K562 (cell line): ENCODE measurements at regions not wholly inside any gene's neighbourhood (a gene's known extent, or its start where the extent isn't known, plus 50 kb on each side); places are given as distances from the start of the nearest gene placed in this dataset.
A peak's percentile ranks its signal among the peaks of the same experiment; 100 is the strongest.

ENCODE experiments used
- ATAC-seq: fragments of 200-7000 bp; cut with Tn5 transposase; 3 replicates; pipeline ENCODE4 v1.9.1; 2020; ENCODE audit warnings: moderate library complexity
- BruUV-seq: library from RNA; stranded (reverse); fragments of 400-500 nt; replicated peaks from 2 replicates; lab custom pipeline; 2021; lab: Mats Ljungman, UMichigan
- CTCF ChIA-PET: fragments of 300-600 bp; formaldehyde crosslinking; extraction: SDS; loops from one replicate; lab custom pipeline; 2021; ENCODE audit warnings: low intra/inter-chr PET ratio; lab: Yijun Ruan, JAX
- POLR2A ChIA-PET: fragments of 300-600, 350-650 bp; sonication (Branson Sonifier 250); formaldehyde crosslinking; extraction: SDS; loops from one replicate; lab custom pipeline; 2021; ENCODE audit warnings: antibody characterized with exemption, inconsistent platforms; lab: Yijun Ruan, JAX
- DNase-seq, 4 experiments: peaks; one replicate each; pipeline versions ENCODE4 v3.0.0 to v3.0.0-alpha.2; 2011 to 2018; ENCODE audit warnings: low spot score in 3 of 4, mixed read lengths in 3 of 4; ENCODE audit errors: extremely low read depth in 1 of 4
- FAIRE-seq: peaks from 2 replicates; lab custom pipeline; 2011; peaks lifted over from hg19 to GRCh38; lab: Jason Lieb, UNC
- H2AFZ ChIP-seq: 2 replicates; pipeline ENCODE4 v1.6.0; 2011; ENCODE audit warnings: low read depth, low read length, control low read depth, inconsistent platforms
- H3K27ac ChIP-seq: fragments of 200-600 bp; 3 replicates; pipeline ENCODE4 v1.8.0; 2011; ENCODE audit warnings: low read depth, mild to moderate bottlenecking, control low read depth, inconsistent platforms, low read length, moderate library complexity, mixed read lengths; ENCODE audit errors: extremely low read depth
- H3K27me3 ChIP-seq, 2 experiments: fragments of 300-600 bp in 1 of 2; 2 replicates in 1 of 2; 3 replicates in 1 of 2; pipeline versions ENCODE4 v1.6.0 to v1.8.0; 2011; ENCODE audit warnings: inconsistent platforms in 2 of 2, low read length in 2 of 2, mild to moderate bottlenecking in 1 of 2, mixed read lengths in 1 of 2, moderate library complexity in 1 of 2; ENCODE audit not compliant: control insufficient read depth in 2 of 2, insufficient read depth in 2 of 2
- H3K36me3 ChIP-seq: fragments of 300-600 bp; 3 replicates; pipeline ENCODE4 v1.8.0; 2011; ENCODE audit warnings: mild to moderate bottlenecking, low read length, inconsistent platforms; ENCODE audit not compliant: control insufficient read depth, insufficient read depth
- H3K4me1 ChIP-seq, 2 experiments: fragments of 200-600 bp in 1 of 2; replicated peaks in 1 of 2; 2 replicates in 1 of 2; 3 replicates in 1 of 2; pipeline versions ENCODE4 v1.5.1 to v1.8.0; 2011; ENCODE audit warnings: inconsistent platforms in 2 of 2, low read length in 2 of 2, mild to moderate bottlenecking in 1 of 2, mixed read lengths in 1 of 2, moderate library complexity in 1 of 2; ENCODE audit not compliant: control insufficient read depth in 2 of 2, insufficient read depth in 2 of 2
- H3K4me2 ChIP-seq: 2 replicates; pipeline ENCODE4 v1.6.1; 2011; ENCODE audit warnings: low read length, control low read depth, inconsistent platforms, mixed read lengths; ENCODE audit not compliant: insufficient read depth
- H3K4me3 ChIP-seq: fragments of 200-600 bp; sonication (generic), shearing (Covaris generic); 2 replicates; pipeline ENCODE4 v1.5.1; 2016; ENCODE audit warnings: control low read depth, inconsistent platforms
- H3K79me2 ChIP-seq: fragments of 200-600 bp; 3 replicates; pipeline ENCODE4 v1.8.0; 2011; ENCODE audit warnings: low read length, inconsistent platforms; ENCODE audit not compliant: control insufficient read depth, insufficient read depth
- H3K9ac ChIP-seq, 2 experiments: 2 replicates each; pipeline versions ENCODE4 v1.6.0 to v1.6.1; 2011; ENCODE audit warnings: low read depth in 2 of 2, low read length in 2 of 2, control low read depth in 1 of 2, inconsistent platforms in 1 of 2, mild to moderate bottlenecking in 1 of 2, mixed read lengths in 1 of 2; ENCODE audit not compliant: insufficient read depth in 1 of 2
- H3K9me1 ChIP-seq: one replicate; pipeline ENCODE4 v1.6.0; 2011; ENCODE audit warnings: inconsistent platforms, mild to moderate bottlenecking, low read length, moderate library complexity; ENCODE audit not compliant: control insufficient read depth, insufficient read depth
- H3K9me3 ChIP-seq: replicated peaks from 2 replicates; pipeline ENCODE4 v1.5.1; 2011; ENCODE audit warnings: low read depth, low read length, inconsistent platforms; ENCODE audit not compliant: control insufficient read depth, insufficient read depth
- H4K20me1 ChIP-seq: replicated peaks from 2 replicates; pipeline ENCODE4 v1.6.1; 2011; ENCODE audit warnings: low read length, inconsistent platforms, mixed read lengths; ENCODE audit not compliant: control insufficient read depth, insufficient read depth
- C11orf30 ChIP-seq: fragments of 450-650 bp; IDR thresholded peaks from 2 replicates; pipeline ENCODE4 v1.6.1; 2016; ENCODE audit warnings: low read depth, mild to moderate bottlenecking
- ETS2 ChIP-seq: IDR thresholded peaks from 2 replicates; pipeline ENCODE4 v1.6.1; 2016; ENCODE audit warnings: borderline replicate concordance, missing genetic modification characterization, mild to moderate bottlenecking, moderate library complexity, missing compliant biosample characterization; ENCODE audit not compliant: poor library complexity, severe bottlenecking
- ETV5 ChIP-seq: sonication (generic); formaldehyde crosslinking; IDR thresholded peaks from 2 replicates; pipeline ENCODE4 v1.4.0; 2020; ENCODE audit warnings: low read depth, mild to moderate bottlenecking, missing genetic modification reagents
- GABPA ChIP-seq: fragments of 200-800 bp; sonication (Bioruptor generic); conservative IDR thresholded peaks from 2 replicates; pipeline ENCODE4 v1.6.1; 2016; ENCODE audit warnings: low read depth, missing genetic modification characterization, missing compliant biosample characterization
- L3MBTL2 ChIP-seq: fragments of 450-650 bp; IDR thresholded peaks from 2 replicates; pipeline ENCODE4 v1.6.1; 2016; ENCODE audit warnings: mild to moderate bottlenecking, moderate library complexity
- MAFG ChIP-seq: fragments of 450-650 bp; conservative IDR thresholded peaks from 2 replicates; pipeline ENCODE4 v1.6.1; 2016; ENCODE audit warnings: missing genetic modification characterization, missing compliant biosample characterization
- STAG1 ChIP-seq: sonication (generic); formaldehyde crosslinking; IDR thresholded peaks from 2 replicates; pipeline ENCODE4 v1.5.0; 2020; ENCODE audit warnings: missing genetic modification reagents, borderline replicate concordance
- TOE1 ChIP-seq, 2 experiments: fragments of 450-650 bp in 1 of 2; sonication (generic) in 1 of 2; formaldehyde crosslinking in 1 of 2; IDR thresholded peaks; 2 replicates each; pipeline versions ENCODE4 v1.7.1 to v1.8.0; 2016 to 2022; ENCODE audit warnings: borderline replicate concordance in 2 of 2, mild to moderate bottlenecking in 2 of 2, antibody characterized with exemption in 1 of 2, inconsistent platforms in 1 of 2, low read depth in 1 of 2, missing genetic modification reagents in 1 of 2, moderate library complexity in 1 of 2
- ZNF316 ChIP-seq: fragments of 450-650 bp; IDR thresholded peaks from 2 replicates; pipeline ENCODE4 v1.6.1; 2016
- WGBS: fragments of 100-300 bp; shearing (Covaris generic); methylation state at CpG from one replicate; pipeline ENCODE4 v1.1.6; 2016; ENCODE audit warnings: low coverage, mixed read lengths; ENCODE audit not compliant: insufficient coverage; ENCODE audit errors: missing lambda C conversion rate; 5-methylcytosine and 5-hydroxymethylcytosine counted together
- in situ Hi-C: fragments of 300-500 bp; cut with MboI; formaldehyde crosslinking; loops from 4 replicates; pipeline ENCODE4 v1.15.0; 2018; ENCODE audit warnings: inconsistent platforms, mixed read lengths
- intact Hi-C: fragments of 100-400 bp; cut with micrococcal nuclease; formaldehyde crosslinking; loops from 2 replicates; pipeline ENCODE4 v1.14.2; 2022

DNA sequence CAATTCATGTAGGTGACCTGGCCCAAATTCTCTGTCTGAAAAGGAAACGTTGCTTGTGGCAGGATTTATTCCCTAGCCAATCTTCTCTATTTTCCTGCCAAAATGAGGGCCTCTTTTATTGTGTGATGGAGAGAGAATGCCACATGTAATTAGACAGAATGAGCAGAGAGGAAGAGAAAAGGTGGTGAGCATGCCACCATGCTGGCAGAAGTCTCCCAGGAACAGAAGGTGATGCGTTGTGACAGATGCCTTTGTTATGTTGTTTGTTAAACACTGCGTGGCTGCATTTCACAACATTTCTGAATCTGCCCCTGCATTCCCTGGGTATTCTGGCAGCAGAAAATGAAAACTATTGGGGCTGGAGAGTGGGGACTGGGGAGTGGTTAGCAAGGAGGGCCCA, 577.6 kb downstream of the TLR4 start:
- no peaks in the 10 kb centered on the region for H3K4me1 ChIP-seq
- no TSS peak for BruUV-seq
- H3K27ac ChIP-seq = no peak overlapping the region
- TF ChIP-seq TOE1 (IDR thresholded peaks at IDR 0.05; ENCODE audit: borderline replicate concordance) (no peak), TOE1 (CRISPR knock-in tag; IDR thresholded peaks at IDR 0.05; ENCODE audit: borderline replicate concordance, low read depth) (no peak), L3MBTL2 (no peak), ETV5 (CRISPR knock-in tag) (no peak), GABPA (tag) (no peak), ETS2 (tag) (no peak)
- no peaks in the 10 kb centered on the region for H3K27me3 ChIP-seq
- no peak for FAIRE-seq
- H3K36me3 ChIP-seq = no peaks in the 10 kb centered on the region
- 5% methylated on average over 3 of the region's 3 CpGs for WGBS
- ChIA-PET CTCF (no interaction called here), POLR2A (no interaction called here)
- no peak for DNase-seq
- H3K4me2 ChIP-seq = no peak overlapping the region
- no peak for ATAC-seq
- intact Hi-C loops = no loop called here
- no peak overlapping the region for H3K9ac ChIP-seq
- H3K9me1 ChIP-seq = no peaks in the 10 kb centered on the region
- H3K9me3 ChIP-seq = no peaks in the 10 kb centered on the region
- no peak overlapping the region for H3K4me3 ChIP-seq
- H3K79me2 ChIP-seq = no peaks in the 10 kb centered on the region
- no peak overlapping the region for H2AFZ ChIP-seq
- H4K20me1 ChIP-seq = no peaks in the 10 kb centered on the region
- in situ Hi-C loops = no loop called here

DNA sequence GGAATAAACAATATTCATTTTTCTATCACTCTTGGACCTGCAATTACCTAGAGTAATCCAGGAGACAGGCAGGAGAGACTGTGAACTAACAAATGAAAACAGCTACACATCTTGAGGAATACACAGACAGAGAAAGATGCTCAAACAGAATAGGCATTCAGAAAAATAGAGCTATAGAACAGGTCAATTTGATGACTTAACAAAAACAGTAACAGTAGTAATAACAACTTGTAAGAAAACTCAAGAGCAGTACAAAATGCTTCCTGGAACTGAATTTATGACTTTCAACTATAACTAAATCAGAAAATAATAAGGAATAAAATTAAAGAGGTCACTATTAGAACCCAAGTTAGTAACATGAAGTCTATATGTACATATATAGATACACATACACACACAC, 579.3 kb downstream of the TLR4 start:
- TF ChIP-seq ZNF316 (peak; percentile 48; the same call in 1 of the 2 replicates), C11orf30 (peak; percentile 13; the same call in 1 of the 2 replicates), STAG1 (CRISPR knock-in tag) (no peak), MAFG (tag) (0 out of 2 replicates have a peak, but pooled peaks have one; percentile 12)
- H3K27ac ChIP-seq = no peak overlapping the region
- H3K9me1 ChIP-seq = no peaks in the 10 kb centered on the region
- H3K27me3 ChIP-seq = no peaks in the 10 kb centered on the region
- no TSS peak for BruUV-seq
- H4K20me1 ChIP-seq = no peaks in the 10 kb centered on the region
- H3K79me2 ChIP-seq = no peaks in the 10 kb centered on the region
- POLR2A ChIA-PET = interaction anchor here (0.6 kb wide), 1 partner anchor 14 kb away, joined by 3 read pairs; no protein-coding TSS in a partner anchor
- H3K9ac ChIP-seq = no peak overlapping the region
- no peak overlapping the region for H3K4me2 ChIP-seq
- no peak overlapping the region for H3K4me3 ChIP-seq
- no peaks in the 10 kb centered on the region for H3K4me1 ChIP-seq
- H3K36me3 ChIP-seq = no peaks in the 10 kb centered on the region
- H2AFZ ChIP-seq = no peak overlapping the region
- in situ Hi-C loops = no loop called here
- ATAC-seq (no peak), FAIRE-seq (no peak), DNase-seq (no peak)
- CTCF ChIA-PET = no interaction called here
- intact Hi-C loops = no loop called here
- H3K9me3 ChIP-seq = no peaks in the 10 kb centered on the region
